Breast epithelium (tissue), 3 donors: ENCODE measurements at regions not wholly inside any gene's neighbourhood (a gene's known extent, or its start where the extent isn't known, plus 50 kb on each side); places are given as distances from the start of the nearest gene placed in this dataset.

ENCODE experiments used
- POLR2A ChIP-seq: fragments of 450-650 bp; IDR thresholded peaks from one replicate; pipeline ENCODE4 v1.6.1; 2016; ENCODE audit warnings: antibody characterized with exemption, mild to moderate bottlenecking, moderate library complexity
- TF ChIP-seq, protein P1 (sequence below), 3 donors: fragments of 450-650 bp; IDR thresholded peaks; one replicate each; pipeline ENCODE4 v1.5.1; 2016 to 2017; ENCODE audit warnings: antibody characterized with exemption in 3 of 3, mild to moderate bottlenecking in 3 of 3, moderate library complexity in 3 of 3

DNA sequence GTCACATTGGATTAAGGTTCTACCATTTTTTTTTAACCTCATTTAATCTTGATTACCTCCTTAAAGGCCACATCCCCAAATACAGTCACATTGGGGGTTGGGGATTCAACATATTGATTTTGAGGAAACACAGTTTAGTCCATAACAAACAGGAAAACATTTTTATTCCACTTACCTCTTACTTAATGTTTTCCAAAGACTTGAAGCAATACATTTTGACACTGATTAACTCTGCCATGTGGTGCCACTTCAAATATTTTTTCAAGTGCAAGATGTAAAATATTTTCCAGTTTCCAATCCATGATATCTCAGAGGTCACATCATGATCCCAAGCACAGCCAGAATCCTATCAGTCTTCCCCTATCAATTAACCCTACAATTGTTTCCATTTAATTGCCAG lies 548.0 kb downstream of the CSNK1G3 start:
- TF ChIP-seq, protein P1, sequence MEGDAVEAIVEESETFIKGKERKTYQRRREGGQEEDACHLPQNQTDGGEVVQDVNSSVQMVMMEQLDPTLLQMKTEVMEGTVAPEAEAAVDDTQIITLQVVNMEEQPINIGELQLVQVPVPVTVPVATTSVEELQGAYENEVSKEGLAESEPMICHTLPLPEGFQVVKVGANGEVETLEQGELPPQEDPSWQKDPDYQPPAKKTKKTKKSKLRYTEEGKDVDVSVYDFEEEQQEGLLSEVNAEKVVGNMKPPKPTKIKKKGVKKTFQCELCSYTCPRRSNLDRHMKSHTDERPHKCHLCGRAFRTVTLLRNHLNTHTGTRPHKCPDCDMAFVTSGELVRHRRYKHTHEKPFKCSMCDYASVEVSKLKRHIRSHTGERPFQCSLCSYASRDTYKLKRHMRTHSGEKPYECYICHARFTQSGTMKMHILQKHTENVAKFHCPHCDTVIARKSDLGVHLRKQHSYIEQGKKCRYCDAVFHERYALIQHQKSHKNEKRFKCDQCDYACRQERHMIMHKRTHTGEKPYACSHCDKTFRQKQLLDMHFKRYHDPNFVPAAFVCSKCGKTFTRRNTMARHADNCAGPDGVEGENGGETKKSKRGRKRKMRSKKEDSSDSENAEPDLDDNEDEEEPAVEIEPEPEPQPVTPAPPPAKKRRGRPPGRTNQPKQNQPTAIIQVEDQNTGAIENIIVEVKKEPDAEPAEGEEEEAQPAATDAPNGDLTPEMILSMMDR (IDR thresholded peaks at IDR 0.05): no peak
- TF ChIP-seq POLR2A: no peak
